ENCODE measurements at regions not wholly inside any gene's neighbourhood (a gene's known extent, or its start where the extent isn't known, plus 50 kb on each side); places are given as distances from the start of the nearest gene placed in this dataset.
"Not testable (repeated sequence)": the region's sequence is repeated elsewhere in the genome, so short reads cannot be mapped to it uniquely, and the experiment has no call there.

- H2BK5ac ChIP-seq (ENCODE audit: low read depth, low read length, poor library complexity, severe bottlenecking); dilution Hi-C loops (cut with HindIII; ENCODE audit: low sequenced_read_pairs, unreplicated experiment); in situ Hi-C loops (cut with MboI; ENCODE audit: low sequenced_read_pairs); POLR2A ChIA-PET (ENCODE audit: unreplicated experiment); H2BK20ac ChIP-seq (ENCODE audit: low read depth, low read length); H2BK15ac ChIP-seq (ENCODE audit: low read depth, low read length); H3K56ac ChIP-seq (ENCODE audit: extremely low read depth, insufficient read depth, low read length); H3K4me3 ChIP-seq (ENCODE audit: insufficient read depth, low read depth, low read length); H4K8ac ChIP-seq (ENCODE audit: low read depth in 2 of 2, low read length in 2 of 2); ATAC-seq (ENCODE audit: low read depth); H2AK5ac ChIP-seq (ENCODE audit: low read depth, low read length); H3K23ac ChIP-seq (ENCODE audit: low read depth, low read length); H3K18ac ChIP-seq (ENCODE audit: low read depth, low read length); H3K4ac ChIP-seq (ENCODE audit: low read depth, low read length); DNase-seq; H3K79me1 ChIP-seq (ENCODE audit: low read depth in 1 of 2, low read length in 2 of 2); H3K27ac ChIP-seq (ENCODE audit: insufficient read depth, low read length); H2BK120ac ChIP-seq (ENCODE audit: low read depth, low read length); H3K9ac ChIP-seq (ENCODE audit: low read depth, low read length); intact Hi-C loops (cut with micrococcal nuclease); H3K36me3 ChIP-seq (ENCODE audit: control insufficient read depth, insufficient read depth, low read length); H3K14ac ChIP-seq (replicated peaks; ENCODE audit: low read depth, low read length); H3K4me2 ChIP-seq (ENCODE audit: low read depth, low read length); H3K9me3 ChIP-seq (ENCODE audit: control insufficient read depth, insufficient read depth, low read length); H2AFZ ChIP-seq (replicated peaks; ENCODE audit: low read length, poor library complexity); H3K4me1 ChIP-seq (ENCODE audit: control insufficient read depth, insufficient read depth, low read length); H2AK9ac ChIP-seq (replicated peaks; ENCODE audit: low read depth, low read length, poor library complexity); BruUV-seq (replicated peaks); H4K91ac ChIP-seq (ENCODE audit: insufficient read depth, low read depth, low read length); H3K9me1 ChIP-seq (ENCODE audit: insufficient read depth, low read length); CTCF ChIA-PET; H4K5ac ChIP-seq (ENCODE audit: low read depth, low read length); H4K20me1 ChIP-seq (ENCODE audit: insufficient read depth, low read length); H3K27me3 ChIP-seq (ENCODE audit: control insufficient read depth, insufficient read depth, low read length): not testable (repeated sequence)
These were observed 1305.3 kb downstream of the RPIA start for GRCh38 chr2:89996779-89997178.

- POLR2A ChIA-PET (ENCODE audit: unreplicated experiment); BruUV-seq (replicated peaks): not testable (repeated sequence)
These were observed 1313.1 kb downstream of the RPIA start for GRCh38 chr2:90004553-90004952.

More at GRCh38 chr2:90004553-90004952, 1313.1 kb downstream of the RPIA start:
- H2BK15ac ChIP-seq (ENCODE audit: low read depth, low read length); H3K4me2 ChIP-seq (ENCODE audit: low read depth, low read length); H2AK9ac ChIP-seq (replicated peaks; ENCODE audit: low read depth, low read length, poor library complexity); H3K56ac ChIP-seq (ENCODE audit: extremely low read depth, insufficient read depth, low read length); H3K18ac ChIP-seq (ENCODE audit: low read depth, low read length); H3K14ac ChIP-seq (replicated peaks; ENCODE audit: low read depth, low read length); H2AK5ac ChIP-seq (ENCODE audit: low read depth, low read length); dilution Hi-C loops (cut with HindIII; ENCODE audit: low sequenced_read_pairs, unreplicated experiment); H3K23ac ChIP-seq (ENCODE audit: low read depth, low read length); H4K91ac ChIP-seq (ENCODE audit: insufficient read depth, low read depth, low read length); H2BK20ac ChIP-seq (ENCODE audit: low read depth, low read length); H3K27me3 ChIP-seq (ENCODE audit: control insufficient read depth, insufficient read depth, low read length); in situ Hi-C loops (cut with MboI; ENCODE audit: low sequenced_read_pairs); H3K9me1 ChIP-seq (ENCODE audit: insufficient read depth, low read length); H3K4ac ChIP-seq (ENCODE audit: low read depth, low read length); H4K20me1 ChIP-seq (ENCODE audit: insufficient read depth, low read length); H3K79me1 ChIP-seq (ENCODE audit: low read depth in 1 of 2, low read length in 2 of 2); intact Hi-C loops (cut with micrococcal nuclease); H3K27ac ChIP-seq (ENCODE audit: insufficient read depth, low read length); DNase-seq; ATAC-seq (ENCODE audit: low read depth); H3K4me3 ChIP-seq (ENCODE audit: insufficient read depth, low read depth, low read length); H3K4me1 ChIP-seq (ENCODE audit: control insufficient read depth, insufficient read depth, low read length); H2AFZ ChIP-seq (replicated peaks; ENCODE audit: low read length, poor library complexity); H4K8ac ChIP-seq (ENCODE audit: low read depth in 2 of 2, low read length in 2 of 2); CTCF ChIA-PET; H2BK120ac ChIP-seq (ENCODE audit: low read depth, low read length); H2BK5ac ChIP-seq (ENCODE audit: low read depth, low read length, poor library complexity, severe bottlenecking); H3K9ac ChIP-seq (ENCODE audit: low read depth, low read length); H3K9me3 ChIP-seq (ENCODE audit: control insufficient read depth, insufficient read depth, low read length); H3K36me3 ChIP-seq (ENCODE audit: control insufficient read depth, insufficient read depth, low read length); H4K5ac ChIP-seq (ENCODE audit: low read depth, low read length): not testable (repeated sequence)
